ENCODE measurements at regions not wholly inside any gene's neighbourhood (a gene's known extent, or its start where the extent isn't known, plus 50 kb on each side); places are given as distances from the start of the nearest gene placed in this dataset.

GRCh38 chr2:65511306-65511705, 78.9 kb upstream of the SPRED2 start:
- Histone ChIP-seq H3K4me3 (no peak overlapping the region), H3K4me1 (no peaks in the 10 kb centered on the region), H3K36me3 (replicated peaks) (no peaks in the 10 kb centered on the region), H3K9me3 (no peaks in the 10 kb centered on the region), H3K27me3 (ENCODE audit: low read depth) (peaks cover 3% of the 10 kb centered on the region)
- in situ Hi-C loops (cut with MboI; ENCODE audit: low sequenced_read_pairs): no loop called here
- DNase-seq (ENCODE audit: low spot score in 2 of 2): no peak

- Histone ChIP-seq H3K27me3 (ENCODE audit: low read depth) (no peaks in the 10 kb centered on the region), H3K9me3 (no peaks in the 10 kb centered on the region), H3K36me3 (replicated peaks) (no peaks in the 10 kb centered on the region), H3K4me3 (no peak overlapping the region), H3K4me1 (no peaks in the 10 kb centered on the region)
- in situ Hi-C loops (cut with MboI; ENCODE audit: low sequenced_read_pairs): no loop called here
- no peak for DNase-seq (ENCODE audit: low spot score in 2 of 2)
Observed at GRCh38 chr2:65508225-65508624, 75.8 kb upstream of the SPRED2 start.

GRCh38 chr2:65507102-65508069, 75.0 kb upstream of the SPRED2 start:
- H3K4me3 ChIP-seq: no peak overlapping the region
- no peaks in the 10 kb centered on the region for H3K4me1 ChIP-seq
- H3K36me3 ChIP-seq (replicated peaks): no peaks in the 10 kb centered on the region
- H3K27me3 ChIP-seq (ENCODE audit: low read depth): no peaks in the 10 kb centered on the region
- in situ Hi-C loops (cut with MboI; ENCODE audit: low sequenced_read_pairs): no loop called here
- no peaks in the 10 kb centered on the region for H3K9me3 ChIP-seq
- no peak for DNase-seq (ENCODE audit: low spot score in 2 of 2)

GRCh38 chr2:65504814-65505697, 72.7 kb upstream of the SPRED2 start:
- H3K27me3 ChIP-seq (ENCODE audit: low read depth): no peaks in the 10 kb centered on the region
- in situ Hi-C loops (cut with MboI; ENCODE audit: low sequenced_read_pairs): no loop called here
- H3K9me3 ChIP-seq: no peaks in the 10 kb centered on the region
- H3K36me3 ChIP-seq (replicated peaks): no peaks in the 10 kb centered on the region
- no peak overlapping the region for H3K4me3 ChIP-seq
- no peak for DNase-seq (ENCODE audit: low spot score in 2 of 2)
- H3K4me1 ChIP-seq: no peaks in the 10 kb centered on the region

DNA sequence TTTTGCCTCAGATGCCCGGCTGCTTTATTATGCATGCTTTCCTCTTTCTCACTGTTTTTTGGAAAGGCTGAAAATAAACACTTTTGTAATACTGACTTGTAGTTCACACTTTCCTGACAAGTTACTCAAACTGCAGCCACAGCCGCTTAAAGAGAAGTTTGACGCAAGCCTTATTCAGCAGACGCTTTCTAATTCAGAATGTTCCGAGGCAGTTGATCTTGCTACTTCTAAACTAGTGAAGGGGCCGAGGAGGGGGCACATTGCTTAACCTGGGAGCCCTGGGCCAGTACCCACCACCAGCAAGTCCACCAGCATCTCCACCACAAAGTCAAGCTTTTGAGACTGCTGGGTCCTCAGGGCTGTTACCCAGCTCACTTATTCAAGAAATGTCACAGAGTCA, 71.8 kb upstream of the SPRED2 start:
- DNase-seq (ENCODE audit: low spot score in 2 of 2): no peak
- Histone ChIP-seq H3K4me1 (no peaks in the 10 kb centered on the region), H3K9me3 (no peaks in the 10 kb centered on the region), H3K4me3 (no peak overlapping the region), H3K36me3 (replicated peaks) (no peaks in the 10 kb centered on the region), H3K27me3 (ENCODE audit: low read depth) (no peaks in the 10 kb centered on the region)
- in situ Hi-C loops (cut with MboI; ENCODE audit: low sequenced_read_pairs): no loop called here

DNA sequence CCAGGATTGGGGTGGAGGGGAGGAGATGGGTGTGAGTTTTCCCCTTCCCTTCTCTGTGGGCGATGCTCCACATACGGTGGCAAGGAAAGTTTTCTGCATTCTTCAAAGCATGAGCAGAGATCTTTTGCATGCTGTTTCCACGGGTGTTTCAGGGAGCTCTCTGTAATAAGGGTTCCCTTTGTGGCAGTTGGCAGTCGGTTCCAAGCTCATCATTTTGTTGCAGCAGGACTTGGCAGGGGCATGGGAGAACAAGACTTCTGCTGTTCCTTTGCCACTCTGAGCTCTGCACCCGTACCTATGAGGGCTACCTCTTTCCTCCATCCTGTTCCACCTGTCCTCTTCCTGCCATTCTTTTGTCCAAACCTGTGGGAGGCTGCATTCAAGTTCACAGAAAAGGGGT, 71.3 kb upstream of the SPRED2 start:
- Histone ChIP-seq H3K4me1 (no peaks in the 10 kb centered on the region), H3K4me3 (no peak overlapping the region), H3K27me3 (ENCODE audit: low read depth) (no peaks in the 10 kb centered on the region), H3K9me3 (no peaks in the 10 kb centered on the region), H3K36me3 (replicated peaks) (no peaks in the 10 kb centered on the region)
- no peak for DNase-seq (ENCODE audit: low spot score in 2 of 2)
- in situ Hi-C loops (cut with MboI; ENCODE audit: low sequenced_read_pairs): no loop called here

DNA sequence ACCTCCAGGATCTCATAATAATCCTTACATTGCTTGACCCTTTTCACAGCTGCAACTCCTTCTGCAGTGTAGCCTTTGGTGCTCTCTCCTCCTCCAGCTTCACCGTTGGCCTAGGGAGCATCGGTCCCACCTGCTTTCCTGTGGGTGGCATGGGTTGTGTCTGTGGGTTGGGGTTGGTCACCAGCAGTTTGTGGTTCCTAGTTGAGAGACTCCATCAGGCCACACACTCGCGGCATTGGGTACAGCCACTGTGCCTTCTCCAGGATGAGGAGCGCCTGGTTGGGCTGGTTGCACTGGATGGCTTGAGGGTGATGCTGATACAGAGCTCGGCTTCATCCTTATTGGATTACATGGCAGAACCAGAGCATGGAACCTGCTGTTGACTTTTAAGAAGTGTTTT, 69.4 kb upstream of the SPRED2 start:
- Histone ChIP-seq H3K9me3 (no peaks in the 10 kb centered on the region), H3K36me3 (replicated peaks) (no peaks in the 10 kb centered on the region), H3K27me3 (ENCODE audit: low read depth) (no peaks in the 10 kb centered on the region), H3K4me1 (no peaks in the 10 kb centered on the region), H3K4me3 (no peak overlapping the region)
- DNase-seq (ENCODE audit: low spot score in 2 of 2): no peak
- in situ Hi-C loops (cut with MboI; ENCODE audit: low sequenced_read_pairs): no loop called here

DNA sequence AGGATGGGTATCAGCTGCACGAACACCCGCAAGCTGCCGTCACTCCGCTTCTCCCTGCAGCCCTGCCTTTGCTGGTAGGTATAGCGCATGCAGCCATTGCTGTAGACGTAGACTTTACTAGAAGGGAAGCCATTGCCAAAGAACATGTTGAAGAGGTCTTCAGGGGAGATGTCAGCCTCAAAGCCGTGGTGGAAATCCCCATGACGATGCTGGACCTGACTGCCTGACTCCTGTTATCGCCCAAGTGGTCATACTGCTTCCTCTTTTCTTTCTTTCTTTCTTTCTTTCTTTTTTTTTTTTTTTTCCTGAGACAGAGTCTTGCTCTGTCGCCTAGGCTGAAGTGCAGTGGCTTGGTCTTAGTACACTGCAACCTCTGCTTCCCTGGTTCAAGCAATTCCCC, 68.7 kb upstream of the SPRED2 start:
- H3K4me3 ChIP-seq: no peak overlapping the region
- no peaks in the 10 kb centered on the region for H3K27me3 ChIP-seq (ENCODE audit: low read depth)
- H3K36me3 ChIP-seq (replicated peaks): no peaks in the 10 kb centered on the region
- H3K9me3 ChIP-seq: no peaks in the 10 kb centered on the region
- no peaks in the 10 kb centered on the region for H3K4me1 ChIP-seq
- in situ Hi-C loops (cut with MboI; ENCODE audit: low sequenced_read_pairs): no loop called here
- DNase-seq (ENCODE audit: low spot score in 2 of 2): no peak

- no peaks in the 10 kb centered on the region for H3K27me3 ChIP-seq (ENCODE audit: low read depth)
- in situ Hi-C loops (cut with MboI; ENCODE audit: low sequenced_read_pairs): no loop called here
- H3K36me3 ChIP-seq (replicated peaks): no peaks in the 10 kb centered on the region
- H3K9me3 ChIP-seq: no peaks in the 10 kb centered on the region
- no peak for DNase-seq (ENCODE audit: low spot score in 2 of 2)
- no peak overlapping the region for H3K4me3 ChIP-seq
- no peaks in the 10 kb centered on the region for H3K4me1 ChIP-seq
Observed at GRCh38 chr2:65500310-65501040, 68.1 kb upstream of the SPRED2 start.

- Histone ChIP-seq H3K36me3 (replicated peaks) (no peaks in the 10 kb centered on the region), H3K4me1 (no peaks in the 10 kb centered on the region), H3K9me3 (no peaks in the 10 kb centered on the region), H3K27me3 (ENCODE audit: low read depth) (no peaks in the 10 kb centered on the region), H3K4me3 (no peak overlapping the region)
- DNase-seq (ENCODE audit: low spot score in 2 of 2): no peak
- in situ Hi-C loops (cut with MboI; ENCODE audit: low sequenced_read_pairs): no loop called here
Observed at GRCh38 chr2:65499216-65499615, 66.8 kb upstream of the SPRED2 start.

- Histone ChIP-seq H3K36me3 (replicated peaks) (no peaks in the 10 kb centered on the region), H3K4me1 (no peaks in the 10 kb centered on the region), H3K4me3 (no peak overlapping the region), H3K9me3 (no peaks in the 10 kb centered on the region), H3K27me3 (ENCODE audit: low read depth) (no peaks in the 10 kb centered on the region)
- in situ Hi-C loops (cut with MboI; ENCODE audit: low sequenced_read_pairs): no loop called here
- no peak for DNase-seq (ENCODE audit: low spot score in 2 of 2)
Observed at GRCh38 chr2:65498396-65498795, 66.0 kb upstream of the SPRED2 start.

GRCh38 chr2:65495251-65495877, 63.0 kb upstream of the SPRED2 start:
- H3K27me3 ChIP-seq (ENCODE audit: low read depth): no peaks in the 10 kb centered on the region
- H3K4me3 ChIP-seq: no peak overlapping the region
- in situ Hi-C loops (cut with MboI; ENCODE audit: low sequenced_read_pairs): no loop called here
- no peaks in the 10 kb centered on the region for H3K36me3 ChIP-seq (replicated peaks)
- H3K9me3 ChIP-seq: no peaks in the 10 kb centered on the region
- no peaks in the 10 kb centered on the region for H3K4me1 ChIP-seq
- no peak for DNase-seq (ENCODE audit: low spot score in 2 of 2)

- H3K4me3 ChIP-seq: no peak overlapping the region
- H3K4me1 ChIP-seq: no peaks in the 10 kb centered on the region
- no peaks in the 10 kb centered on the region for H3K9me3 ChIP-seq
- no peak for DNase-seq (ENCODE audit: low spot score in 2 of 2)
- no peaks in the 10 kb centered on the region for H3K27me3 ChIP-seq (ENCODE audit: low read depth)
- H3K36me3 ChIP-seq (replicated peaks): no peaks in the 10 kb centered on the region
- in situ Hi-C loops (cut with MboI; ENCODE audit: low sequenced_read_pairs): no loop called here
Observed at GRCh38 chr2:65494078-65494477, 61.7 kb upstream of the SPRED2 start.
